HG03571 (cell line): ENCODE measurements at regions not wholly inside any gene's neighbourhood (a gene's known extent, or its start where the extent isn't known, plus 50 kb on each side); places are given as distances from the start of the nearest gene placed in this dataset.
"Not testable (repeated sequence)": the region's sequence is repeated elsewhere in the genome, so short reads cannot be mapped to it uniquely, and the experiment has no call there.

Experiments
- ATAC-seq: cut with Tn5 transposase; IDR thresholded peaks from one replicate; pipeline ENCODE4 v1.9.1; 2021; ENCODE audit not compliant: unreplicated experiment

GRCh38 chr11:115632061-115632460 lies 127.8 kb upstream of the CADM1 start:
- ATAC-seq, result no peak

GRCh38 chr11:115631609-115632008 lies 127.4 kb upstream of the CADM1 start:
- ATAC-seq, result no peak

GRCh38 chr11:115630214-115630613 lies 126.0 kb upstream of the CADM1 start:
- no peak for ATAC-seq

- ATAC-seq, result no peak
Observed at GRCh38 chr11:115629456-115630015, 125.3 kb upstream of the CADM1 start.

GRCh38 chr11:115627666-115628460 lies 123.6 kb upstream of the CADM1 start:
- no peak for ATAC-seq

GRCh38 chr11:115627071-115627470 lies 122.9 kb upstream of the CADM1 start:
- no peak for ATAC-seq

GRCh38 chr11:115626414-115626813 lies 122.2 kb upstream of the CADM1 start:
- ATAC-seq, result no peak

GRCh38 chr11:115625502-115625901 lies 121.3 kb upstream of the CADM1 start:
- ATAC-seq, result no peak

- no peak for ATAC-seq
Observed at GRCh38 chr11:115624065-115624464, 119.8 kb upstream of the CADM1 start.

GRCh38 chr11:115623021-115623451 lies 118.8 kb upstream of the CADM1 start:
- ATAC-seq, result no peak

- ATAC-seq, result no peak
Observed at GRCh38 chr11:115618428-115618827, 114.2 kb upstream of the CADM1 start.

- no peak for ATAC-seq
Observed at GRCh38 chr11:115617767-115618166, 113.6 kb upstream of the CADM1 start.

- no peak for ATAC-seq
Observed at GRCh38 chr11:115616971-115617370, 112.8 kb upstream of the CADM1 start.

- ATAC-seq, result no peak
Observed at GRCh38 chr11:115613986-115614632, 109.9 kb upstream of the CADM1 start.

- ATAC-seq, result no peak
Observed at GRCh38 chr11:115613004-115613403, 108.8 kb upstream of the CADM1 start.

GRCh38 chr11:115612046-115612730 lies 108.0 kb upstream of the CADM1 start:
- ATAC-seq, result no peak

- ATAC-seq, result no peak
Observed at GRCh38 chr11:115611343-115611742, 107.1 kb upstream of the CADM1 start.

- no peak for ATAC-seq
Observed at GRCh38 chr11:115610908-115611307, 106.7 kb upstream of the CADM1 start.

GRCh38 chr11:115610234-115610633 lies 106.0 kb upstream of the CADM1 start:
- ATAC-seq, result not testable (repeated sequence)

- ATAC-seq, result no peak
Observed at GRCh38 chr11:115608976-115609375, 104.8 kb upstream of the CADM1 start.

GRCh38 chr11:115607621-115608221 lies 103.5 kb upstream of the CADM1 start:
- ATAC-seq, result no peak
